ENCODE measurements at regions not wholly inside any gene's neighbourhood (a gene's known extent, or its start where the extent isn't known, plus 50 kb on each side); places are given as distances from the start of the nearest gene placed in this dataset.

GRCh38 chr3:150264561-150265279, 143.4 kb upstream of the TSC22D2 start:
- Histone ChIP-seq H2AFZ (ENCODE audit: control insufficient read depth, low read length) (no peak overlapping the region), H3K36me3 (ENCODE audit: control insufficient read depth in 2 of 2, extremely low read depth in 1 of 2, insufficient read depth in 2 of 2, low read length in 2 of 2) (no peaks in the 10 kb centered on the region), H3K27me3 (ENCODE audit: control insufficient read depth, extremely low read depth, insufficient read depth, low read length) (no peaks in the 10 kb centered on the region), H3K4me3 (ENCODE audit: control insufficient read depth in 2 of 3, extremely low read depth in 1 of 3, insufficient read depth in 2 of 3, low read depth in 1 of 3, low read length in 3 of 3) (no peak overlapping the region), H3K9ac (ENCODE audit: control insufficient read depth, extremely low read depth, insufficient read depth, low read length) (no peak overlapping the region), H3K4me2 (ENCODE audit: control insufficient read depth, extremely low read depth, insufficient read depth, low read depth, low read length) (no peak overlapping the region), H3K4me1 (ENCODE audit: control insufficient read depth, extremely low read depth, insufficient read depth, low read length) (no peaks in the 10 kb centered on the region), H4K20me1 (ENCODE audit: control insufficient read depth, extremely low read depth, insufficient read depth, low read length) (no peaks in the 10 kb centered on the region), H3K27ac (ENCODE audit: control insufficient read depth, insufficient read depth, low read length) (no peak overlapping the region), H3K9me3 (ENCODE audit: control insufficient read depth, low read depth, low read length) (no peaks in the 10 kb centered on the region), H3K79me2 (ENCODE audit: control insufficient read depth, insufficient read depth, low read length) (no peaks in the 10 kb centered on the region), H3K9me1 (ENCODE audit: control insufficient read depth, extremely low read depth, insufficient read depth, low read length) (no peaks in the 10 kb centered on the region)
- dilution Hi-C loops (cut with MboI; ENCODE audit: extremely low pct_ligation_motif_present, low sequenced_read_pairs): no loop called here
- FAIRE-seq (no peak), DNase-seq (ENCODE audit: low read depth, low spot score) (no peak)
- no peak for TF ChIP-seq CTCF (optimal IDR thresholded peaks at IDR 0.05 in 1 of 3, IDR thresholded peaks at IDR 0.05 in 1 of 3, conservative IDR thresholded peaks at IDR 0.05 in 1 of 3; ENCODE audit: extremely low read depth in 1 of 3, insufficient read depth in 2 of 3, low read length in 3 of 3)
- TF ChIP-seq EZH2 (IDR thresholded peaks at IDR 0.05; ENCODE audit: low read length): no peak

- H3K27ac ChIP-seq (ENCODE audit: control insufficient read depth, insufficient read depth, low read length): no peak overlapping the region
- no peaks in the 10 kb centered on the region for H3K27me3 ChIP-seq (ENCODE audit: control insufficient read depth, extremely low read depth, insufficient read depth, low read length)
- H3K4me2 ChIP-seq (ENCODE audit: control insufficient read depth, extremely low read depth, insufficient read depth, low read depth, low read length): no peak overlapping the region
- no peaks in the 10 kb centered on the region for H3K4me1 ChIP-seq (ENCODE audit: control insufficient read depth, extremely low read depth, insufficient read depth, low read length)
- no peaks in the 10 kb centered on the region for H3K9me3 ChIP-seq (ENCODE audit: control insufficient read depth, low read depth, low read length)
- FAIRE-seq (no peak), DNase-seq (ENCODE audit: low read depth, low spot score) (no peak)
- no peak overlapping the region for H2AFZ ChIP-seq (ENCODE audit: control insufficient read depth, low read length)
- no peaks in the 10 kb centered on the region for H4K20me1 ChIP-seq (ENCODE audit: control insufficient read depth, extremely low read depth, insufficient read depth, low read length)
- H3K9ac ChIP-seq (ENCODE audit: control insufficient read depth, extremely low read depth, insufficient read depth, low read length): no peak overlapping the region
- H3K4me3 ChIP-seq (ENCODE audit: control insufficient read depth in 2 of 3, extremely low read depth in 1 of 3, insufficient read depth in 2 of 3, low read depth in 1 of 3, low read length in 3 of 3): no peak overlapping the region
- dilution Hi-C loops (cut with MboI; ENCODE audit: extremely low pct_ligation_motif_present, low sequenced_read_pairs): no loop called here
- H3K36me3 ChIP-seq (ENCODE audit: control insufficient read depth in 2 of 2, extremely low read depth in 1 of 2, insufficient read depth in 2 of 2, low read length in 2 of 2): no peaks in the 10 kb centered on the region
- H3K79me2 ChIP-seq (ENCODE audit: control insufficient read depth, insufficient read depth, low read length): no peaks in the 10 kb centered on the region
- no peaks in the 10 kb centered on the region for H3K9me1 ChIP-seq (ENCODE audit: control insufficient read depth, extremely low read depth, insufficient read depth, low read length)
- no peak for TF ChIP-seq CTCF (optimal IDR thresholded peaks at IDR 0.05 in 1 of 3, IDR thresholded peaks at IDR 0.05 in 1 of 3, conservative IDR thresholded peaks at IDR 0.05 in 1 of 3; ENCODE audit: extremely low read depth in 1 of 3, insufficient read depth in 2 of 3, low read length in 3 of 3)
- no peak for TF ChIP-seq EZH2 (IDR thresholded peaks at IDR 0.05; ENCODE audit: low read length)
Measured at GRCh38 chr3:150261958-150262357, 146.1 kb upstream of the TSC22D2 start.
